ENCODE measurements at regions not wholly inside any gene's neighbourhood (a gene's known extent, or its start where the extent isn't known, plus 50 kb on each side); places are given as distances from the start of the nearest gene placed in this dataset.

- Histone ChIP-seq H3K36me3 (ENCODE audit: insufficient read depth) (no peaks in the 10 kb centered on the region), H3K4me3 (ENCODE audit: low read depth, low read length) (no peak overlapping the region), H3K4me1 (ENCODE audit: insufficient read depth) (no peaks in the 10 kb centered on the region), H3K27ac (ENCODE audit: low read depth) (no peak overlapping the region)
- no peak for DNase-seq (ENCODE audit: extremely low spot score)
- 76% methylated on average over 4 of the region's 4 CpGs for WGBS
These were observed 182.1 kb downstream of the NOL4 start for GRCh38 chr18:34042423-34043146.

- no peak for DNase-seq (ENCODE audit: extremely low spot score)
- H3K4me3 ChIP-seq (ENCODE audit: low read depth, low read length) = no peak overlapping the region
- no peak overlapping the region for H3K27ac ChIP-seq (ENCODE audit: low read depth)
- WGBS = 60% methylated on average over 1 of the region's 1 CpG
- H3K4me1 ChIP-seq (ENCODE audit: insufficient read depth) = no peaks in the 10 kb centered on the region
- H3K36me3 ChIP-seq (ENCODE audit: insufficient read depth) = no peaks in the 10 kb centered on the region
These were observed 185.1 kb downstream of the NOL4 start for GRCh38 chr18:34039611-34040010.

GRCh38 chr18:34039201-34039600 is 185.5 kb downstream of the NOL4 start:
- Histone ChIP-seq H3K4me1 (ENCODE audit: insufficient read depth) (no peaks in the 10 kb centered on the region), H3K4me3 (ENCODE audit: low read depth, low read length) (no peak overlapping the region), H3K27ac (ENCODE audit: low read depth) (no peak overlapping the region), H3K36me3 (ENCODE audit: insufficient read depth) (no peaks in the 10 kb centered on the region)
- DNase-seq (ENCODE audit: extremely low spot score) = no peak

GRCh38 chr18:34038086-34038485 is 186.6 kb downstream of the NOL4 start:
- no peak overlapping the region for H3K4me3 ChIP-seq (ENCODE audit: low read depth, low read length)
- H3K27ac ChIP-seq (ENCODE audit: low read depth) = no peak overlapping the region
- H3K4me1 ChIP-seq (ENCODE audit: insufficient read depth) = no peaks in the 10 kb centered on the region
- no peaks in the 10 kb centered on the region for H3K36me3 ChIP-seq (ENCODE audit: insufficient read depth)
- no peak for DNase-seq (ENCODE audit: extremely low spot score)

- 87% methylated on average over 4 of the region's 4 CpGs for WGBS
- no peak for DNase-seq (ENCODE audit: extremely low spot score)
- Histone ChIP-seq H3K27ac (ENCODE audit: low read depth) (no peak overlapping the region), H3K4me1 (ENCODE audit: insufficient read depth) (no peaks in the 10 kb centered on the region), H3K4me3 (ENCODE audit: low read depth, low read length) (no peak overlapping the region), H3K36me3 (ENCODE audit: insufficient read depth) (no peaks in the 10 kb centered on the region)
These were observed 190.7 kb downstream of the NOL4 start for GRCh38 chr18:34033968-34034367.

GRCh38 chr18:34031810-34032209 is 192.9 kb downstream of the NOL4 start:
- no peak for DNase-seq (ENCODE audit: extremely low spot score)
- no peak overlapping the region for H3K27ac ChIP-seq (ENCODE audit: low read depth)
- 84% methylated on average over 3 of the region's 3 CpGs for WGBS
- H3K4me3 ChIP-seq (ENCODE audit: low read depth, low read length) = no peak overlapping the region
- no peaks in the 10 kb centered on the region for H3K36me3 ChIP-seq (ENCODE audit: insufficient read depth)
- H3K4me1 ChIP-seq (ENCODE audit: insufficient read depth) = no peaks in the 10 kb centered on the region

GRCh38 chr18:34028324-34028723 is 196.4 kb downstream of the NOL4 start:
- 93% methylated on average over 2 of the region's 2 CpGs for WGBS

GRCh38 chr18:34025191-34025801 is 199.4 kb downstream of the NOL4 start:
- Histone ChIP-seq H3K4me3 (ENCODE audit: low read depth, low read length) (no peak overlapping the region), H3K27ac (ENCODE audit: low read depth) (no peak overlapping the region), H3K4me1 (ENCODE audit: insufficient read depth) (no peaks in the 10 kb centered on the region), H3K36me3 (ENCODE audit: insufficient read depth) (no peaks in the 10 kb centered on the region)
- no peak for DNase-seq (ENCODE audit: extremely low spot score)
- WGBS = 97% methylated on average over 1 of the region's 1 CpG

More at GRCh38 chr18:34028324-34028723, 196.4 kb downstream of the NOL4 start:
- no peaks in the 10 kb centered on the region for H3K36me3 ChIP-seq (ENCODE audit: insufficient read depth)
- DNase-seq (ENCODE audit: extremely low spot score) = no peak
- no peaks in the 10 kb centered on the region for H3K4me1 ChIP-seq (ENCODE audit: insufficient read depth)
- no peak overlapping the region for H3K27ac ChIP-seq (ENCODE audit: low read depth)
- no peak overlapping the region for H3K4me3 ChIP-seq (ENCODE audit: low read depth, low read length)

- Histone ChIP-seq H3K36me3 (ENCODE audit: insufficient read depth) (no peaks in the 10 kb centered on the region), H3K27ac (ENCODE audit: low read depth) (no peak overlapping the region), H3K4me1 (ENCODE audit: insufficient read depth) (no peaks in the 10 kb centered on the region), H3K4me3 (ENCODE audit: low read depth, low read length) (no peak overlapping the region)
- no peak for DNase-seq (ENCODE audit: extremely low spot score)
- WGBS = 58% methylated on average over 4 of the region's 4 CpGs
These were observed 201.2 kb downstream of the NOL4 start for GRCh38 chr18:34023471-34023870.

- WGBS = 45% methylated on average over 1 of the region's 1 CpG
- no peaks in the 10 kb centered on the region for H3K4me1 ChIP-seq (ENCODE audit: insufficient read depth)
- H3K27ac ChIP-seq (ENCODE audit: low read depth) = no peak overlapping the region
- no peak for DNase-seq (ENCODE audit: extremely low spot score)
- H3K4me3 ChIP-seq (ENCODE audit: low read depth, low read length) = no peak overlapping the region
- no peaks in the 10 kb centered on the region for H3K36me3 ChIP-seq (ENCODE audit: insufficient read depth)
These were observed 206.4 kb downstream of the NOL4 start for GRCh38 chr18:34018336-34018735.

- no peak overlapping the region for H3K27ac ChIP-seq (ENCODE audit: low read depth)
- no peak overlapping the region for H3K4me3 ChIP-seq (ENCODE audit: low read depth, low read length)
- DNase-seq (ENCODE audit: extremely low spot score) = no peak
- H3K4me1 ChIP-seq (ENCODE audit: insufficient read depth) = no peaks in the 10 kb centered on the region
- WGBS = 22% methylated on average over 1 of the region's 1 CpG
- H3K36me3 ChIP-seq (ENCODE audit: insufficient read depth) = no peaks in the 10 kb centered on the region
These were observed 221.0 kb downstream of the NOL4 start for GRCh38 chr18:34003687-34004086.

- H3K36me3 ChIP-seq (ENCODE audit: insufficient read depth) = no peaks in the 10 kb centered on the region
- H3K4me1 ChIP-seq (ENCODE audit: insufficient read depth) = no peaks in the 10 kb centered on the region
- WGBS = 87% methylated on average over 1 of the region's 1 CpG
- H3K27ac ChIP-seq (ENCODE audit: low read depth) = no peak overlapping the region
- DNase-seq (ENCODE audit: extremely low spot score) = no peak
- no peak overlapping the region for H3K4me3 ChIP-seq (ENCODE audit: low read depth, low read length)
These were observed 222.6 kb downstream of the NOL4 start for GRCh38 chr18:34002130-34002529.

GRCh38 chr18:34001376-34001775 is 223.3 kb downstream of the NOL4 start:
- 92% methylated on average over 3 of the region's 3 CpGs for WGBS
- Histone ChIP-seq H3K27ac (ENCODE audit: low read depth) (no peak overlapping the region), H3K36me3 (ENCODE audit: insufficient read depth) (no peaks in the 10 kb centered on the region), H3K4me3 (ENCODE audit: low read depth, low read length) (no peak overlapping the region), H3K4me1 (ENCODE audit: insufficient read depth) (no peaks in the 10 kb centered on the region)
- no peak for DNase-seq (ENCODE audit: extremely low spot score)

GRCh38 chr18:33987206-33987605 is 237.5 kb downstream of the NOL4 start:
- Histone ChIP-seq H3K36me3 (ENCODE audit: insufficient read depth) (no peaks in the 10 kb centered on the region), H3K27ac (ENCODE audit: low read depth) (no peak overlapping the region), H3K4me3 (ENCODE audit: low read depth, low read length) (no peak overlapping the region), H3K4me1 (ENCODE audit: insufficient read depth) (no peaks in the 10 kb centered on the region)
- WGBS = 79% methylated on average over 3 of the region's 3 CpGs
- no peak for DNase-seq (ENCODE audit: extremely low spot score)
